Activated CD4-positive, alpha-beta T cell treated with anti-CD3 and anti-CD28 coated beads, Interleukin-2, amount 50 U/mL, for 1 hour (primary cell): ENCODE measurements at regions not wholly inside any gene's neighbourhood (a gene's known extent, or its start where the extent isn't known, plus 50 kb on each side); places are given as distances from the start of the nearest gene placed in this dataset.
"Not testable (repeated sequence)": the region's sequence is repeated elsewhere in the genome, so short reads cannot be mapped to it uniquely, and the experiment has no call there.

Experiments
- DNase-seq: peaks from one replicate; pipeline ENCODE4 v3.0.0-alpha.2; 2020

DNA sequence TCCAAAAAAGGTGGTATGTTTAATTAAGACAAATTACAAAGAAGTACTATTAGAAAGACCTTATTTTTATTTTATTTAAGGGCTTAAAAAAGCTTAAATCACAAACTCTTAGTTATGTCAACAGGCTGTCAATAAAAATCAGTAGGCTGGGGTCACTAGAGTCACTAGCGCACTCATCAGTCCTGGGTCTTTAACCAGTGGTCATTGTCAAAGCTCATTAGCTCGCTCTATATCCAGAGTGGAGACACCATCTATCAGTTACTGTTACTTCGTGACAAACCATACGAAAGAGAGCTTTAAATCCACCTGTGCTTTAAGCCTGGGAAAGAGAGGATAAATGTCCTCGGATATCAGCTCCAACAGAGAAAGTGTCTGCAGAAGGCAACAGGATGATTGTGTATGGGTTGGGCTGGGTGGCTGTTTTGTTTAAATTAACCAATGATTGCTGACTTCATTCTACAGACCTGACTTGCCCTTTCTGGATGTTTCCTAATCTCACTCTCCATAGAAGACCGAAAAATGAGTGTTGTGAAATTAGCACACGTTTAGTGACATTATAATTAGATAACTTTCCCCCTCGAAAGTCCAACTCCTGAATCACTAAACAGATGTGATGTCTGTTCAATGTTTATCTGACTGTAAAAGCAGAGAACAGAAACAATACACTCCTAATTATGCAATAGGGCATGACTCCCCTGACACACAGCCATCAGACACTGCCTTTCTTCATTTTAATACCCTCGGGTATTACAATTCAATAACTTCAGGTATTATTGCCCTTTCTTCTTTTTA, 123.6 kb upstream of the TNPO1 start:
- no peak for DNase-seq

DNA sequence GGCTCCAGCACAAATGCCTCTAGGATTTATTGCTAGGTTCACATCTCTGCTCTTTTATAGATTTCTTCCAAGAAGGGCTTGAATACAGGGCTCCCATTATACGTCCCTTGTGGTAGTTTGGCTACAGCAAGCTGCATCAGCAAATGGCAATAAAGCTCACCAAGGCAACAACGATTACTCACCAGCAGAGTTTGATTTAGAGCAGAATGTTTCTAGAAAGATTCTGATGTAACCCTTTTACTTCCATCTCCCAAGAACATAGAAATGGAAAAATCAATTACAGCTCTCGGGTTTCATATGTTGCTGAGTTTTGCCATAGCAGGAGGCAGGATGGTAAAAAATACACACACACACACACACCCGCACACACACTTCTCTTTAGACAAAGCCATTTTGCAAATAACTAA, 124.2 kb upstream of the TNPO1 start:
- no peak for DNase-seq

DNA sequence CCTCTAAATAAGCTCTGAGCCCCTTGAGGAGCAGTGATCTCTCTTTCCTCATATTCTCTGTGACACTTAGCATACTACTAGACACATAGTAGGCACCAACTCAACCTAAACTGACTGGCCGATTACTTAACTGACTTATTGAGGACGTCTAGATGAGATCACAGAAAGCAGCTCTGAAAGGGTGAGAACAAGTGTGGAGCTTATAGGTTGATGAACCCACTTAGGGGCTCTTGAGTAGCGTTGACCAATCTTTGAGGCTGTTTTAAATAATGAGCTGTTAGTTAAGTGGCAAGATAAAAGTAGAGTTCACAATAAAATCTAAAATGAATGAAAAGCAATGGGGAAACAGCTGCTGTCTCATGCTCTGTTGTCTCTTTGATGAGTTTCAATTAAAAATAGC, 124.7 kb upstream of the TNPO1 start:
- no peak for DNase-seq

DNA sequence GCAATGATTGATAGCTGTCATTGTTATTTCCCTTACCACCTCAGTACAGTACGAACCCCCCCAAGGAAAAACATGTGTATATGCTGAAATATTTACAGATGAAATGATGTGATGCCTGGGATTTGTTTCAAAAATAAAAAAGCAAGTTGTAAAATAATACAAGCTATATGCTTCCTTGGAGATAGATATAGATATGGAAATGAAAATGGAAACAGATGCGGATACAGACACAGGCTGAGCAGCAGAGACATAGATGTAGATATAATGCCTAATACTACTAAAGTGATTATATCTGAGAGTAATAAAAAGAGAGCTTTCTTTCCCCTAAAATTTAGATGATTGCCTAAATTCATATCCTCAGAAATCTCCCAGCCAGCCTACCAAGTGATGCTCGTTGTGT, 127.5 kb upstream of the TNPO1 start:
- DNase-seq: no peak

DNA sequence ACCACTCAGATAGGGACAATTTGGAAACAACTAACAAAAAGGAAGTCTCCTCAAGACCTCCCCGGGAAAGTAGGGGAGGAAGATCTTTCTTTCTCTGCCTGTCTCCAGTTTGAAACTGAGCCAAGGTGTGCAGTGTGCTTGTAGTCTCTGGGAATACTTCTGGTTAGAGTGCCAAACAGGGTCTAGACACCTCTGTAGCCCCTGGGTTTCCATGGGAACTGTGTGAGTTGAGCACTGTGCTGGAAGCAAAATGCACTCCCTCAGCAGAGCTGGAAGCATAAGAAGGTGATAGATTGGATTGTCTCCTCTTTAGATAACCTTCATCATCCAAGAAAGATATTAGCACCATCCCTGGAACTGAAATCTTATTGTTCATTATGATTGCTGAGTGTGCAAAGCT, 129.2 kb upstream of the TNPO1 start:
- no peak for DNase-seq

DNA sequence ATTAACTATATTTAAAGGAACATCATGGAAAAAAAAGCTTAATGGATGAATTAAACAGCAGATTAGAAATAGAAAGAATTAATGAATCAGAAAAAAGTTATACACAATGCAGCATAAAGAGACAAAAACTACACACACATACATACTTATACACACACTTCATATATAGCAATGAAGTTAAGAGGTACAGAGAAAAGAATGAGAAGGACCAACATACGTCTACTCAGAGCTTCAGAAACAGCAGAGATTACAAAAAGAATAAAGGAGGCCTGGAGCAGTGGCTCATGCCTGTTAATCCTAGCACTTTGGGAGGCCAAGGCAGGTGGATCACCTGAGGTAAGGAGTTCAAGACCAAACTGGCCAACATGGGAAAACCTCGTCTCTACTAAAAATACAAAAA, 133.9 kb upstream of the TNPO1 start:
- DNase-seq: no peak

DNA sequence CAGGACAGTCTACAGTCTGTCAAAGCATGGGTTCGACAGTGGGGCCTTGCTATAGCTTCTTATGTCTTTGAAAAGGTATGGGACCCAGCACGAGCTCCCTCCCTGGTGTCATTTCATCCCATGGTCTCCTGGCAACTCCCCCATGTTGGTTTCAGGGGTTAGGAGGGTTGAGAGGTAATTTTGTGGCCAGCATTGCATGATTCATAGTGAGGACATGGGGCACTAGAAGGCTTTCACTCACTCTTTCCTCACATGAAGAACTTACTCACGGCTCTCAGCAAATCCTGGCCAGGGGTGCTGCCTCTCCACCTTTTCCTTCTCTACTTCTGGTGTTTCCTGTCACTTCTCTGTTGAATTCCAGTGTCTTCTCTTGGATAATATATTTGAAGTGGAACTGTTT, 134.7 kb upstream of the TNPO1 start:
- DNase-seq: no peak

DNA sequence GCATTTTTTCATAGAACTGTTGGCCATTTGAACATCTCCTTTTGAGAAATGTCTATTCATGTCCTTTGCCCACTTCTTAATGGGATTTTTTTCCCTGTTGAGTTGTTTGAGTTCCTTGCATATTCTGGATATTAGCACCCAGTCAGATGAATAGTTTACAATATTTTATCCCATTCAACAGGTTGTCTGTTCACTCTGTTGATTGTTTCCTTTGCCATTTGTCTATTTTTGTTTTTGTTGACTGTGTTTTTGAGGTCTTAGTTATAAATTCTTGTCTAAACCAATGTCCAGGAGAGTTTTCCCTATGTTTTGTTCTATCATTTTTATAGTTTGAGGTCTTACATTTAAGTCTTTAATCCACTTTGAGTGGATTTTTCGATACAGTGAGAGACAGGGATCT, 139.0 kb upstream of the TNPO1 start:
- no peak for DNase-seq

DNA sequence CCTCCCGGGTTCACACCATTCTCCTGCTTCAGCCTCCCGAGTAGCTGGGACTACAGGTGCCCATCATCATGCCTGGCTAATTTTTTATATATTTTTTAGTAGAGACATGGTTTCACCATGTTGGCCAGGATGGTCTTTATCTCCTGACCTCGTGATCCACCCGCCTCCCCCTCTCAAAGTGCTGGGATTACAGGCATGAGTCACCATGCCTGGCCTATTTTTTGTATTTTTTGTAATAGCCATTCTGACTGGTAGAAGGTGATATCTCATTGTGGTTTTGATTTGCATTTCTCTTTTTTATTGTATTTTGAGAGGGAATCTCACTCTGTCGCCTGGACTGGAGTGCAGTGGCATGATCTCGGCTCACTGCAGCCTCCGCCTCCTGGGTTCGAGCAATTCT, 139.6 kb upstream of the TNPO1 start:
- DNase-seq: not testable (repeated sequence)

DNA sequence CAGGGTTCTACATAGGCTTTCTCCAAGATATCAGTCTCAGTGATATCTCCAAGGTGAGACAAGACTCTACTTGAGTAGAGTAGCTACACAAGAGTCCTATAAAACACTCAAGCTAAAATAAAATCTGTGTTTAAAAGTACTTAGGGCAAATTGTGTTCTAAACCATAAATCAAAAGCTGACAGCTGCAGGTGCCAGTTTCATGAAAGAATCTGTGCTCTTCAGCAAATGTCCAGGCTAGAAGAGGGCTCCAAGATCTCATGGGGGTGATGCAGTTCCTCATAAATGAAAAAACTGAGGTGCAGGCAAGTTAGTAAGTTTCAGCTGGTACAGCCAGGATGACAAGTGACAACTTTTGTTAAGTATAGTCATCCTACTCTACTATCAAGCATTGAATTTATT, 142.8 kb upstream of the TNPO1 start:
- no peak for DNase-seq

DNA sequence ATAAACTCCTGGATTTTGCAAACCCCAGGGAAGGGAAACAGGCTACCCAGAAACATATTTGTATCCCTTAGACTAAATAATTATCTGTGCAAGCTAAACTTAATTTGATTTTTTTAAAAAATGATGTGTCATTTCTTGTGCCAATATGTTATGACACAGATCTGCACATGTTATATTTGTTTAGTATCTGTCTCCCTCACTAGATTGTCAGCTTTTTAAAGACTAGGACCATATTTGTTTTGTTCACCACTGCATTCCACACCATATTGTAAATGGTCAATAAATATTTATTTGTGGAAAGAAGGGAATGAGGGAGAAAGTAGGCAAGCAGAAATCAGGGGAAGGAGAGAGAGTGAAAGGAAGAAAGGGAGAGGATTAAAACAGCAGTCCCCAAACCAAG, 143.3 kb upstream of the TNPO1 start:
- DNase-seq: no peak

DNA sequence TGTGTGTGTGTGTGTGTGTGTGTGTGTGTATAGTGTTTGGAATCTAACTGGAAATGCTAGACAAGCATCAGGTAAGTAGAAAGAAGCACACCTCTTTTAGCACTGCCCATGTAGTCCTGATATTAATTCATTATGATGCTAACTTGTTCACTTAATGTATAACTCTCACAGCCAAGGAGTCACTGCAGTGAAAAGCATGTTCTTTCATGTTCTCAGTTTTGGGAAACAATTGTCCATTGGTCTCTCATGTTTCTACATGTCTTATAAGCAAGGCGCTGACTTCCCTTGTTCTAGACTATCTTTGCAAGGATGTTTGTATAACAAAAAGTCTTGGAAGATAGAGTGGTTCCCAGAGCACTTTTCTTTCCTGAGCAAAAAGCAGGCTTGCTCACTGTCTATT, 148.8 kb upstream of the TNPO1 start:
- no peak for DNase-seq

DNA sequence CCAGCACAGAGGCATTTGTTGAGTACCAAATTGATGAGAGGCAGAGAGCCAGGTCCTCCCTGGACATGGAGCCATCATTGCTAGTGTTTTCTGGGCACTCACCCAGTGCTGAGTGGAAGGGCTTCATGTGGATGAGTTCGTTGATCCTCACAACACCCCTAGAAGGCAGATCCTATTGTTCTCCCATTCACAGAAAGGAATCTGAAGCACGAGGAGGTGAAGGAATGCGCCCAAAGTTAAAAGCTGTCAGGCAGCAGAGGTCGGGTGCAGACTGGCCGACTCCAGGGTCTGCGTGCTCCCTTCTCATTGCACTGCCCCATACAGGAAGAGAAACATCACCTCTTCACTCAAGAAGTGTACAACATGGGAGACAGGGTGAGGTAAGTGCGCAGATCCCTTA, 153.5 kb upstream of the TNPO1 start:
- no peak for DNase-seq

DNA sequence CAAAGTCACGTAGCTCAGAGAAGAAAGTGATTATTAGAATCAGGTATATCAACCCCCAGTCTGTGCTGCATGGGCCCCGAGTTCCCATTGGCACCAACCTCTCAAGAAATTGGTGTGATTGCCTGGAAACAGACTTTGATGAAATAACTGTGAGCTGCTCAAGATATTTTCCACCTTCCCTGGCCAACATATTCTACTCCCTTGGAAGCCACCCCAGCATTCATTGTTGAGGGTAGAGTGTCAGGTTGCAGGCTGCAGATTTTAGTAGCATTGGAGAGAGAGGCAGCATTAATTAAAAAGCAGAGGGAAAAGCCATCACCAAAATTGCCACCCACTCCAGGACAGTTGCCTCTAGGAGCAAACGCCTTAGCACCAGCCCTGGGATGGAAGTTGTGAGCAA, 154.2 kb upstream of the TNPO1 start:
- no peak for DNase-seq

DNA sequence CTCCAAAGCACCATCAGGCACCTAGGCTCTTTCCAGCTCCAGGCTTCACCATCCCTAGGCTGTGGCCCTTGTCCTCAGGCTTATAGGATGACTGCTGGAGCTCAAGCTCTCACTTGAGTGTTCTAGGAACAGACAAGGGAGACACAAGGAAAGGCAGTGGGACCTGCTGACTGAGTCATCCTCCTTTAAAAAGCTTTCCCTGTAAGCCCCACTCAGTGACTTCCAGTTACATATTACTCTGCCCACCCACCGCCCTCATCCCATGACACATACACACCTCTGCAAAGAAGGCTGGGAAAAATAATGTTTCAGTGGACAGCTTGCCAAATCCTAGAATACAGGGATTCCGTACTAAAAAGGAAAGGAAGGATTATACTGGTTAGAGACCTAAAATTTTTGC, 154.2 kb upstream of the ZNF366 start:
- DNase-seq: no peak

DNA sequence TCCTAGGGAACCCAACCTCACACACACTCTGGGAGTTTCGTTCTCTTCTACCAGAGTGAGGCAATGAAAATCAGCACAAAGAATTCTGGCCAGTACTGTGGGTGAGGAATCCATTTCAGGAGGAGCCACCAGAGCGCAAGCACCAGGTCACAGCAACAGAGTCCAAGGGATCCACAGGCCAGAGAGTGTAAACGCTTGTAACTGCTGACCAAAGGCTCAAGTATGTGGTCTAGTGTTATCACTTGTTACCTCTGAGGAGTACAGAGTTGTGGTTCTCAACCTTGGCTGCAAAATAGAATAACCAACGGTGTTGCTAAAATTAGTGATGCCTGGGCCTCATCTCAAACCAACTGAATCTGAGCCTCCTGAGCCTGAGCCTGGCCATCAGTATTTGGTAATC, 152.5 kb upstream of the ZNF366 start:
- DNase-seq: no peak

DNA sequence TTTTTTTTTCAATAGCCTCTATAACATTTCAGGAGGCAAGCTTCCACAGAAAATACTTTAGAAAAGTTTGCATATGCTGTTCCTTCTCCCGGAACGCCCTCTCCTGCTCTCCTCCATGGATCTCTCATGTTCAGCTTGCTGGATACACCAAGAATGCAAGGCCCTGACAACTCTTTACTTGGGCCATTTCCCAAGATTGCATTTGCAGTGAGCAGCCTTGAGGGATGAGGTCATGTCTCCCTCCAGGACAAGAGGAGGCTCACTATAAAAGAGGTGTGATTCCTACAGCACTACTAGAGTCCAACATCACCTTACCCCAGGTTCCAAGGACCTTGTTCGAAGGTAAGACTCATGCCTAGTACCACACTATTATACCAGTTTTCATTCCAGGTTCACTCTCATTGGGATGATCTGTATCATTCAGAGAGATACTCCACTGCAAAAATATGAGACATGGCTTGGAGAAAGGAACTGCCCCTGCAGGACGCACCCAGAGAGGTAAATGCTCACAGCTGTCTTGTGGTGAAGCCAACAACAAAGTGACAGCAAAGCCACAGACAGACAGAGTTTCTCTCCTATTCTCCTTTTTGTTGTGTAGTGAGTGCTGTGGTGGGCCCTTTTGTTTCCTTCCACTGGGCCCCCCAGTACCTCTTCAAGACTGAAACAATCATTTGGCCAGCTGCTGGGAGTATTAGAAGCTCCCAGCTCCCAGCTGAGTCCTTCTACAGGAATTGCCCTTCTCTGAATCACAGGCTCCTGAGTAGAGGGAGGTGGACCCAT, 151.7 kb upstream of the ZNF366 start:
- DNase-seq: no peak

DNA sequence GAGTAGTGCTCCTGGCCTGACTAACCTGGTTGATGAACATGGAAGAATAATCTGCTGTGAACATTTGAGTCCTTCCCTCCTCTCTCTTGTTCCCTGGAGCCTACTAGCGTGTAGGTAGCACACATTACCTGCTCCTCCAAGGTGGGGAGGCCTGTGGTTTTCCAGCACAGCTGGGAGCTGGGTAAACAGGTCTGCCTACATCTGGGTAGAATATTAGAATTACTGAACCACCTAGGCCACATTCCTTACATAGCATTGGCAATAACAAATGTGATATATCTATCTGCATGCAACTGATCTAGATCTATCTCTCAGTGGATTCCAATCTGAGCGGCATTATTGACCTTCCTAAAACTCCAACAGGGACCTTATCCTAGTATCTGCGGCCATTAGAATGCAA, 151.0 kb upstream of the ZNF366 start:
- no peak for DNase-seq

DNA sequence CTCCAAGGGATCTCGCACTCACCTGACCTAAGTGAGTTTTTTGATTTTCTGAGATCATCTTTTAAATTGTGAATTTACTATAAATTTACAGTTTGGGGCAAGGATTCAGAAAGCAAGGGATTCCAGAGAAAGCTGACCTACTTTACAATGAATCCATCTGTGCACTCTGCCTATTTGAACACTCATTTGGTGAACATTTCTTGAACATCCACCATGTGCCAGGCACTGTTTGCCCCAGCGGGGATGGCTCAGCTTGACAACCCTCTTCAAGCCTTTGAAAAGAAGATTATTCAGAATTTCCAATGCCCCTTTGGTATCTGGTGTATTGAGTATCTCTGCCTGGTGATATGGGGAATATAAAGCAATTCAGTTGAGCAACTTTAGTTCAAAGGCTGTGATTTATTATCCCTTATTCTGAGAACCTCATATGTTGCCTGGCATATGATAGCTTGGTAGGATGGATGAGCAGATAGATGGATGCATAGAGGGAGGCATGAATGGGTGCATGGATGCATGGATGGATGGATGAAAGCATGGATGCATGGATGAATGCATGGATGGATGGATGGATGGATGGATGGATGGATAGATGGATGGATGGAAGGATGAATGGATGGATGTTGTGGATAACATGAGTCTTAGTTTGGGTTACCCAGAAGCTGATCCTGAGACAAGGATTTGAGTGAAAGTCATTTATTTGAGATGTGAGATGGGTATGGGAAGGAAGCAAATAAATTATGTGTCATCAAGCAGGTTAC, 149.7 kb upstream of the ZNF366 start:
- DNase-seq: no peak

DNA sequence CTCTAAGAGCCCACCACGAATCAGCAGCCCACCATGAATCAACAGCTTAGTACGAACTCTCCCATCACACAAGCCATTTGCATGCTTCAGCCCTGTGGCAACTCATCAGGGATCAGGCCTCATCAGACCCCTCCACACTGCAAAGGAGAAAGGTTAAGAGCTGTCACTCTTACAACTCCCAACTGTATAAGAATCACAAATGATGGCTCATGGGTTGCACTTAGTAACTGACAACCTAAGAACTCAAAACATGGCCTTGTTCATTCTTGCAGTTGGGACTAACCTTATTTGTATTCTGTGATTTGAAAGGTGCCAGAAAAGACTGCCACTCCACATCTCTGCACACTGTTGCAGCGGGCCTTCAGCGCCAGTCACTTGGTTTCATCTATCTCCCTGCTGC, 149.1 kb upstream of the ZNF366 start:
- no peak for DNase-seq

DNA sequence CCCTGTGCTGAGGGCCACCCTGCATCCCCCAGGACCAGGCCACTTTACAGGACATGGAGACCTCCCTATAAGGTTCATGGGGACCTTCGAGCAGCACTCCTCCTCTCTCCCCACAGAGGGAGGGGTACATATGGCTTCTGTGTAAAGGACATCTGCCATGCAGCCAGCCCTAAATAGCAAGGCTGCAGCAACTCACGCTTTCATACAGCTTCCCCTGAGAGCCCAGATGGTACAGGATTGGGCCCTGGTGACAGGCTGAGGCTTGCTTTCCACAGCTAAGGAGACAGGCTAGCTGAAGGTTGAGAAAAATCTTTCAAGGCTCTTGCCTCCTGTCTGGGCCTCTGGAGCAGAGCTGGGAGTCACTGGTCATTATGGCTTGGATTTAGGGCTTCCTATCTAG, 147.0 kb upstream of the ZNF366 start:
- DNase-seq: no peak

DNA sequence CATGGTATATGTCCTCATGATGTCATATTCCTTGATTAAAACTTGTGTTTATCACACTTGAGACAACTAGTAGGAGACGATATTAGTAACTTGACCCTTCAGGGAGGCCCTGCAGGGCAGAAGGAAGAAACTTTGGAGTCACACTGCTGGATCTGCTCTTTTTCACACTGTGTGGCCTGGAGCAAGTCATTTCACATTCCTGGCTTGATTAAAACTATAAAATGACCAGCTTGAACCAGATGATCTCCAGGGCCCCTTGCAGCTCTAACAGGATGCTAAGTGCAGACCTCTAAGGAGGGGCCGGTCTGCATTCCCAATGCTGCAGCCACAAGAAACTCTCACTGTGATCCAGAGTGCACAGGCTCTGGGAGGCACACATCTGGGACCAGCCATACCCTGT, 146.4 kb upstream of the ZNF366 start:
- DNase-seq: no peak

DNA sequence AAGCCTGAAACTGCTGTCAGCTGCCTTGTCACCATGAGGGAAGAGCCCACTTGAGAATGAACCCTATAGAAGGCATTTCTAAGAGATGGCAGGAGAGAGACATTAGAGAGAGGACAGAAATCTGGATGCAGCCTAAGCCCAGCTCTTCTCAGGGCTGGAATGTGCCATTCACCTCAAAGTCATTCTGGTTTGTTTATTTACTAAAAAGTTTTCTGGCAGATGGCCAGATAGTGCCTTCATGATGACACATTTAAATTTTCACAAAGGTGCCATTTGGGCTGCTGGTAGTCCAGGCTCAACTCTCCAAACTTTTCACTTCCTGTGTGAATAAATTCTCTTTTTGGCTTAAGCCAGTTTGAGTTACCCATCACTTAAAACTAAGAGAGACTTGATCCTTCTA, 144.6 kb upstream of the ZNF366 start:
- DNase-seq: no peak

DNA sequence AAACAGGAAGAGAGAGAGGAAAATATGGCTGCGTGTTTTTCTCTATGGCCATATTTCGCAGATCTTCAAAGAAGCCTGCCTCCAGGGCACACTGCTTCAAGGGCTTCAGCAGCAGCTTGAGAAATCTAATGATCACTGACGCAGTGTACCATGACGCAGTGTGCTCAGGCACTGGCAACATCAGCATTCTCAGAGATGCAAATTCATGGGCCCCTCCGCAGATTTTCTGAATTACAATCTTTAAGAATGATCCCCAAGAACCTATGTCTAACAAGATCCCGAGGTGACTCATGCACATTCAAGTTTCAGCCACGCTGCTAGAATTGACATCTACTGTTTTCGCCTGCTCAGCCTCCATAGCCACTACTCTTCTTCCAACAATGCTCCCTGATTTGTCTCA, 143.9 kb upstream of the ZNF366 start:
- DNase-seq: no peak
